Superior temporal gyrus (tissue), 1 donor: ENCODE measurements at regions not wholly inside any gene's neighbourhood (a gene's known extent, or its start where the extent isn't known, plus 50 kb on each side); places are given as distances from the start of the nearest gene placed in this dataset.
A peak's percentile ranks its signal among the peaks of the same experiment; 100 is the strongest.

ENCODE experiments used
- DNase-seq: peaks from one replicate; pipeline ENCODE4 v3.0.0-alpha.2; 2016; ENCODE audit errors: extremely low spot score

DNA sequence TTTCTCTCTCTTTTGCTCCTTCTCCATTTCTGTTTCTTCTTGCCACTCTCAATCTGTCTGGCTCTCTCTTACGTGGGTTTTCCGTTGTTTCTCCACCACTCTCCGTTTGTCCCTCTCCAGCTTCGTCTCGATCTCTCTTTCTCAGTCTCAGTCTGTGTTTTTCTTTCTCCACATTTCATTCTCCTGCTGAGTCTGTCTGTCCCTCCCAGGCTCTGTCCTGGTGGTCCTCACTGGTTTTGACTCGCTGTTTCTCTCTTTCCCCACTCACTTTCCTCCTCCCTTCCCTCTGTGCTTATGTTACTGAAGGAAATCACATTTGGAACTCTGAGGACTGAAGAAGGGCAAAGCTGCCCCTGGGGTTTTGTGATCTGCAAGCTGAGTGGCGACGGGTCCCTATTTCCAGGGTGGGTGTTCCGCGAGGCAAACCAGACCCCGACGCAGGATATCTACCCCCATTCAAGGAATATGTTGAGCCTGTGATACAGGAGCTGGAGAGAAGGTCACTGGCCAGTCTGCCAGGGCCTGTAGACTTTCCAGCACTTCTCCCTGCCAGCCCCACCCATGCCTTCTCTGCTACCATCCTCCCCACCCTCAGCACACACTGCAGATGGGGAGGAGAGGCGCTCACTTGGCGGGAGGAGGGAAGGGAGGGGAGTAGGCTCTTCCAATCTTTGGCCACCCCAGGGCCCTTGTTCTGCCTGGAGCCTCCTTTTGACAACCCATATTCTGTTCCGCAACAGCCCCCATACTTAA lies 102.7 kb upstream of the MAP1LC3B2 start:
- no peak for DNase-seq

DNA sequence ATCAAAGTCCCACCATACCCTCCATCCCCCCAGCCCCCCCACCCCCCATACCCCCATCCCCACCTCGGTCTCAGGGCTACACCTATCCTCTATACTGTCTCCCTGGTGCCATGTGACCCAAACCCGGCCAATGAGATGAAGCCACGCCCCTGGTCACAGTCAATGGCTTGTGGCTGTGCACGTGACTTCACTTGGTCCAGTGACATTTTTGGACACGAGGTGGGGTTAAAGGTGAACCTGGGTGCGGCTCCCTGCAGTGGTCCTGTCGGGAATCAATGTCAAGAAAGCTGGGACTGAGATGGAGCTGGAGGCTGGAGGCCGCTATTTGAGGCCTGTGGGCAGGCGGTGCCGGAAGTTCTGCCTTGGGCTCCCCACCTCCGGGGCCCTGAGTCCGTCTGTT lies 100.7 kb upstream of the MAP1LC3B2 start:
- DNase-seq: no peak

- DNase-seq: no peak
These were observed 99.9 kb upstream of the MAP1LC3B2 start for GRCh38 chr12:116459011-116459875.

DNA sequence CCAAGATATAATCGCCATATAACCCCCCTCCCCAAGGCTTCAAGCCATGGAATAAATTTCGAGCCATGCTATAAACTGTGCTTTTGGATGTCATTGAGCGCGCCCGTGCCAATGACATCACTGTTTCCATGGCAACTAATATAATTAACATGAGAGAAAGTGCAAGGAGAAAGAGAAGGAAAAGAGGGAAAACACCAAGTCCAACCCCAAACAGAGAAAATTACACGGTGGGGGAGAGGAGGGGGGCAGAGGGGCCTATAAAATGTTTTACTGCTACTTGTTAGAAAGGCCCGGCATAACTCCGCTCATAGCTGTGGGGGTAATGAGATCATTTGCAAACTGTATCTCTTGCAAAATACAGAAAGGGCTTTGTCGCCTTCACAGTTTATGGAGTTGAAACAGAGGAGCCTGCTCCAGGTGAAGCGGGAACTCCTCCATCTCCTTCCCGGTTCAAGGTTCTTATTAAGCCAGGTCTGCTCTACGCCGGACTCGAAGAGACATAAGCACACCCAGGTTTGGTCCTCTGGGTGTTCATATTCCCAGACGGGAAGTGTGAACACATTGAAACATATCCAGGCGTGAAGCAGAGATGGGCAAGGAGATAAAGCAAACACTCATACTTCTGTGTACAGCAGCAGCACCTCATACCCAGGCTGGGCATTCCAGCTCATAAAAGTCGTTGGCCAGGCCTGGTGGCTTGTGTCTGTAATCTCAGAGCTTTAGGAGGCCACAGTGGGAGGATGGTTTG lies 99.1 kb upstream of the MAP1LC3B2 start:
- peak; percentile 15 for DNase-seq

GRCh38 chr12:116461060-116461459 lies 98.1 kb upstream of the MAP1LC3B2 start:
- no peak for DNase-seq

DNA sequence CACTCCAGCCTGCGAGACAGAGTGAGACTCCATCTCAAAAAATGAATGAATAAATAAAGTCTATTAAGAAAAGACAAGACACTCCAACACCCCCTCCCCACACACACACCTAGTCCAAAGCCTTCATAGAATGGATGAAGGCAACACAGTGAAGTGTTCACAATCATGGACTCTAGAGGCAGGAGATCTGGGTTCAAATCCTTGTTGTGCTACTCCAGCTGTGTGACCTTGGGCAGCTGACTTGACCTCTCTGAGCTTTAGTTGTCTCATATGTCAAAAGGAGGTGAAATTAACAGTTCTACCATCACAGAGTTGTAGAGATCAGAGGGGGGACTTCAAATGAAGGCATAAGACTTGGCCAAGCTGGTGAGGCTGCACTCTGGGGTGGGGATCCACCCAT lies 95.8 kb upstream of the MAP1LC3B2 start:
- no peak for DNase-seq

DNA sequence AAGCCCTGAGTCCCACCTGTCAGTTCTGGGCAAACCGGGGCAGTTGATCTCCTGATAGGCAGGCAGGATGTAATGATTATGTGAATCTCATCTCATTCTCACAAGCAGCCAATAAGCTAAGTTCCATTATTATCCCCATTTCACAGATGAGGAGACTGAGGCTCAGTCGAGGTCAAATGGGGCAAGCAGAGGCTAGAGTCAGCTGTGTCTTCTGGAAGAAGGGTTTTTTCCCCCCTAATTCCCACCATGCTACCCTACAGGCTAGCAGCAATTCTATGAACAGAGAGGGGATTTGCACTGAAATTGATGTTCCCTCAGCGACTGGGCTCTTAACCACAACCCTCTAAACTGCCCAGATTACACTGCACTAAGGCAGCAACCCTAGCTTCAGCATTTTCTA lies 93.8 kb upstream of the MAP1LC3B2 start:
- DNase-seq: no peak

DNA sequence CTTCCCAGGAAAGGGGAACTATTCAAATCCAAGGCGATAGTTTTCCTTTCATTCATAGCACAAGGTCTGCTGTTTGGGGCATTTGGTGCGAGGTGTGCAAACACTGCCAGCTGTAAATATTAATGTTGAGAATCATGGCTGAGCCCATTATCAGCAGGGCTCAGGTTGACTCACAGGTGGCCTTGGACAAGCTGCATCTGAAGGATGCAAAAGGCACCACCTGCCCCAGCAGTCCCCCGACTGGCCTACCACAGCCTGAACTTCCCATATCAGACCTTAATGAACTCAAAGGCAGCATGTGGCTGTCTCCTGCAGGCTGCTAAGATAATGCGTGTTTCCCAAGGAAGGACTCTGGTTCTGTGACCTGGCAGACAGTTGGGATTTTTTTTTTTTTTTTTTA lies 93.3 kb upstream of the MAP1LC3B2 start:
- no peak for DNase-seq

DNA sequence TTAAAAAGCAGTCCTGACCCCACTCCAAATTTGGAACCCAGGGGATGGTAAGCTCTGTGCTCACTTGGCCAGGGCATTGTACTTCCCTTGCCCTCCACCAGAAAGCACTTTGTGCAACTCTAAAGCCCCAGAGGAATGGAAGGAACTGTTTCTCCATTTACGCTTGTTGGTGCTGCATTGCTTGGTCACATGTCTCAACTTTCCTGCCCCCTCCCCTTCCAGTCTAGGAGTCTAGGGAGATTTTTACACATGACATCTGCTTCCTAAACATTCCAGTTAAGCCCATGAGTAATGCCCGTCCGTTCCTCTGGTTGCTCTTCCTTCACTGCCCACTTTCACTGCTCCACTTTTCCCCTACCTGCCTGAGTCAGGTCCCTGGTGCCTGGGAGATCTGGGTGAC lies 92.6 kb upstream of the MAP1LC3B2 start:
- no peak for DNase-seq

DNA sequence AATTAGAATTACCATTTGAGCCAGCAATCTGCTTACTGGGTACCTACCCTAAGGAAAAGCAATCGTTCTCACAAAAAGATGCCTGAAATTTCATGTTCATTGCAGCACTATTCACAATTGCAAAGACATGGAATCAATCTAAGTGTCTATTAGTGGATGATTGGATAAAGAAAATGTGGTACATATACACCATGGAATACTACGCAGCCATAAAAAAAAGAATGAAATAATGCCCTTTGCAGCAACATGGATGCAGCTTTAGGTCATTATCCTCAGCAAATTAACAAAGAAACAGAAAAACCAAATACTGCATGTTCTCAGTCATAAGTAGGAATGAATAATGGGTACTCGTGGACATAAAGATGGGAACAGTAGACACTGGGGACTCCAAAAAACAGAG lies 89.8 kb upstream of the MAP1LC3B2 start:
- no peak for DNase-seq

DNA sequence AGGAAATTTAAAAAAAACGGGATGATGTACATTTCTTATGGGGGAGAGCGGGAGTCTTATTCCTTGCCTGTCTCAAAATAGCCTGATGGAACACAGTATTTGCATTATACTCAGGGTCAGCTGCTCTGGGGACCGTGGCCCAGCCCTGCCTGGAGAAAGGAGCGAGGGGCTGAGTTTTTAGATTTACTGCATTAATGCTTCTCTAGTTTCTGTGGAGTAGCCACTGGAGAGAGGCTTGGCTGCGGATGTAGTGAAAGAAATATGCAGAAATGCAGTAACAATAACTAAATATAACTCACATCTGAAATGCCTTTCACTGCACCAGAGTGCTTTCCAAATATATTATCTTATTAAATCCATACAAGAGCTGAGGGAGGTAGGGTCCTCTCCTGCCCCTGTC lies 87.6 kb upstream of the MAP1LC3B2 start:
- no peak for DNase-seq

GRCh38 chr12:116472193-116472592 lies 87.0 kb upstream of the MAP1LC3B2 start:
- DNase-seq: no peak

GRCh38 chr12:116473416-116473815 lies 85.8 kb upstream of the MAP1LC3B2 start:
- DNase-seq: no peak

DNA sequence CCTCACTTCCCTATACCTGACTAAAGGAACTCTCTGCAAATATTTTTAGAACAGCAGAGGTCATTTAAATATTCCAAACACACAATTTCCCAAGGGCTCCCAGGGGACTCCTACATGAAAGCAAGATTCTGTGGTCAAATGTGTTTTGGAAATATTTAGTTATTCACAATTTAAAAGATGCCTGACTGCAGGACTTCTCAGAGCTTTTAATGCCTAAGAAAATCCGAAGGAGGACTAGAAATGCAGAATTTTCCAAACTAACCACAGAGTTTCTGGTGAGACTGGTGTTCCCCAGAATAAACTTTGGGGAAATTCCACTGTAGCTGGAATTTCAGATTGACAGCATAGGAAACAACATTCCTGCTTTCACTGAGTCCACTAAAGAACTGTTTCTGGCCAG lies 84.8 kb upstream of the MAP1LC3B2 start:
- DNase-seq: no peak

DNA sequence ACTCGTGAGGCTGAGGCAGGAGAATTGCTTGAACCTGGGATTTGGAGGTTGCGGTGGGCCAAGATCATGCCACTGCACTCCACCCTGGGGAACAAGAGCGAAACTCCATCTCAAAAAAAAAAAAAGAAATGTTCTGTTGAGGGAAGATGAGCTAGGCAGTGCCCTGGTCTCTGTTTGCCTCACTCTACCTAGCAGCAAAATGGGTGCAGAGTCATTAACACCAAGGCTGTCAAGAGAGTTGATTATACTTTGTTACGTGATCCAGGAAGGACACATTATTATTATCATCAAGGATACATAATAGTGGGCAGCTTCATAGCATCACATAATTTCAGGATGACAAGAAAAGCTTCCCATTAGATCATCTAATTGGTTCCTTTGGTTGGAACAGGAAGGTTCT lies 84.3 kb upstream of the MAP1LC3B2 start:
- no peak for DNase-seq

DNA sequence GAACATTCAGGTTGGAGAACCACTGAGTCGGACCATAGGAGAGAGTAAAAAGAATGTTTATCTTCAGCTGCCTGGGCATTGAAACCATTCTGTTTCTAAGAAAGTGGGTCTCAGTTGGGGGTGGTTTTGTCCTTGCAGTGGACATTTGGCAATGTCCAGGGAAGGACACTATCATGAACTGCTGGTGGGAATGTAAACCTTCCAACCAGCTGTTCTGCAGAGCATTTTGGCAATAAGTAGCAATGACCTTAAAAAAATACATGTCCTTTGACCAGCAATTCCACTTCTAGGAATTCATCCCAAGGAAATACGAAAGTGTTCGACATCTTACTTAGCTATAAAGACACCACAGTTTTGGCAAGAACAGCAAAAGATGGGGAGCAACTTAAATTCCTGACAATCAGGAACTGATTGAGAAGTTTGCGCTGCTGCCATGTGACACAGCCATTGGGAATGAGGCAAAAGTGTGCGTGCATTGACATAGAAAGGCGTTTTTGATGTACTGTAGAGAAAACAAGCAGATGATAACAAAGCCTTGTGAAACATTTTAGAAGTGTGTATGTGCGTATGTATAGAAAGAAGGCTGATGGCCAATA lies 82.9 kb upstream of the MAP1LC3B2 start:
- no peak for DNase-seq

- DNase-seq: no peak
These were observed 80.9 kb upstream of the MAP1LC3B2 start for GRCh38 chr12:116478243-116478773.

GRCh38 chr12:116480210-116480810 lies 78.9 kb upstream of the MAP1LC3B2 start:
- DNase-seq: no peak

DNA sequence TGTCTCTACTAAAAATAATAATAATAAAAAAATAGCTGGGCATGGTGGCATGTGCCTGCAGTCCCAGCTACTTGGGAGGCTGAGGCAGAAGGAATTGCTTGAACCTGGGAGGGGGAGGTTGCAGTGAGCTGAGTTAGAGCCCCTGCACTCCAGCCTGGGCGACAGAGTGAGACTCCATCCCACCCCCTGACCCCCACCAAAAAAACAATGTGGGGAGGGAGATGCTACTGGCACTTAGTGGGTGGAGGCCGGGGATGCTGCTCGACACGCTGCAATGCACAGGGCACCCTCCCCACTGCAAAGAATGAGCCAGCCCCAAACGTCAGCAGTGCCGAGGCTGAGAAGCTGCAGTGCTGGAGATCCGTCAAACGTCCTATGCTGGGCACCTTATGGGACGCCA lies 77.5 kb upstream of the MAP1LC3B2 start:
- no peak for DNase-seq

GRCh38 chr12:116482179-116482578 lies 77.0 kb upstream of the MAP1LC3B2 start:
- no peak for DNase-seq

DNA sequence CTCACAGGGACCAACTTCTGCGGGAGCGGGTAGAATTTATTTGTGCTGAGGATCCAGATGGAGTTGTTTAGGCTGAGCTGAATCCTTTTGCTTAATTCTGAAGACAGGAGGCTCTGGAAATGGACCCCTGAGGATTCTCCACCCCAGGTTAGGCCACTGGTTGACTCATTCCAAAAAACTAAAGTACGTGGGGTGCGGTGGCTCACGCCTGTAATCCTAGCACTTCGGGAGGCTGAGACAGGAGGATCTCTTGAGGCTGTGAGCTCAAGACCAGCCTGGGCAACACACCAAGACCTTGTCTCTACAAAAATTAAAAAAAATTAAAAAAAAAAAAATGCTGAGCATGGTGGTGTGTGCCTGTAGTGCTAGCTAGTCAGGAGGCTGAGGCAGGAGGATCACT lies 76.3 kb upstream of the MAP1LC3B2 start:
- DNase-seq: no peak
